ENCODE measurements at regions not wholly inside any gene's neighbourhood (a gene's known extent, or its start where the extent isn't known, plus 50 kb on each side); places are given as distances from the start of the nearest gene placed in this dataset.

- intact Hi-C loops (cut with micrococcal nuclease; ENCODE audit: unreplicated experiment): no loop called here
- H3K4me3 Mint-ChIP-seq (ENCODE audit: low read depth, unreplicated experiment): no peak overlapping the region
- H3K9me3 Mint-ChIP-seq (ENCODE audit: low read depth, unreplicated experiment): no peaks in the 10 kb centered on the region
- no peak for TF ChIP-seq CTCF (IDR thresholded peaks at IDR 0.05; ENCODE audit: unreplicated experiment)
- no peaks in the 10 kb centered on the region for H3K36me3 Mint-ChIP-seq (ENCODE audit: insufficient read depth, unreplicated experiment)
- BruUV-seq (replicated peaks): no TSS peak
- H3K27ac Mint-ChIP-seq (ENCODE audit: unreplicated experiment): no peak overlapping the region
- DNase-seq: no peak
- no peaks in the 10 kb centered on the region for H3K4me1 Mint-ChIP-seq (ENCODE audit: low read depth, unreplicated experiment)
- CTCF ChIA-PET: no interaction called here
- peaks cover 64% of the 10 kb centered on the region for H3K27me3 Mint-ChIP-seq (ENCODE audit: unreplicated experiment)
These were observed 78.5 kb upstream of the PCBD1 start for GRCh38 chr10:70966646-70967553.

DNA sequence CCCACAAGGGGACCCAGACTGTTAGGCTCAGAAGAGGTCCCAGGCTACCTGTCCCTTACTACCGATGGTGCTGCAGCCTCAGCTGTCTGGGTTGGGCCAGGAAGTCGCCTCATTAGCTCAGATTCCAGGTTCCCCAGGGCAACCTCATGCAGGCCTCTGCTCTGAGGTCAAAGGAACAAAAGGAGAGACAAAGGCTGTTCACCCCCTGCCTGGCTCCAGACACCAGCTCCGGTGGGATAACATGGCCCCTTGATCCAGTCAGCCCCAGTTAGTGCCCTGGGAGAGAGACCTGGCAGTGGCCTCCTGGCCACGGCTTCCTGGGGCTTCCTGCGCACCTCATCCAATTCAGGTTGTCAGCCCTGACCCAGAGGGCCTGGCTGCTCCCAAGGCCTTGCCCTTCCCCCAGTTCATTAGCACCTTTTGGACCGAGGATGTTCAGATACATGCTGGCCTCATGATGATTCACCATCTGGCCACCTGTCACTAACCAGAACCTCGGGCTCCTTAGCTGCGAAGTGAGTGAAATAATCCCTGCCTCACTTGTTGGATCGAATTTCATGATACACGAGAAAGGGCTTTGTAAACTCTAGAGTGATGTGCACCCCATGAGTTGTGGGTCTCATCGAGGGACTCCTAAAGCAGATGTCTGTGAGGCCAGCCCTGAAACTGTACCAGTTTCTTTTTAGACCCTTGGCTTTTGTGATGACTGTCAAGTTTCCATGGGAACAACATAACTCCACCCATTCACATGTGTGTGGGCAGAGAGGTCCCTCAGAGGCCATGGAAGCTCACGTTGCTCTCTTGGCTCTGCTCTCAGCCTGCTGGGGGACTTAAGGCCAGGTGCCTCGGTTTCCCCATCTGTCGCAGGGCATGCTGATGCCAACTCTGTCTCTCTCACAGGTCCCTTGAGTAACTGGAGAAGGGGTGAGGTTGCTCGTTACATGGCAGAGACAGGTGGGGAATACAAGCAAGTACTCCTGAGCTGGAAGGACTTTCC lies 79.5 kb upstream of the PCBD1 start:
- intact Hi-C loops (cut with micrococcal nuclease; ENCODE audit: unreplicated experiment): no loop called here
- Mint-ChIP-seq H3K27me3 (ENCODE audit: unreplicated experiment) (peaks cover 65% of the 10 kb centered on the region), H3K27ac (ENCODE audit: unreplicated experiment) (no peak overlapping the region), H3K9me3 (ENCODE audit: low read depth, unreplicated experiment) (no peaks in the 10 kb centered on the region), H3K4me1 (ENCODE audit: low read depth, unreplicated experiment) (no peaks in the 10 kb centered on the region), H3K36me3 (ENCODE audit: insufficient read depth, unreplicated experiment) (no peaks in the 10 kb centered on the region), H3K4me3 (ENCODE audit: low read depth, unreplicated experiment) (no peak overlapping the region)
- TF ChIP-seq CTCF (IDR thresholded peaks at IDR 0.05; ENCODE audit: unreplicated experiment): no peak
- DNase-seq: no peak
- no TSS peak for BruUV-seq (replicated peaks)
- CTCF ChIA-PET: no interaction called here

DNA sequence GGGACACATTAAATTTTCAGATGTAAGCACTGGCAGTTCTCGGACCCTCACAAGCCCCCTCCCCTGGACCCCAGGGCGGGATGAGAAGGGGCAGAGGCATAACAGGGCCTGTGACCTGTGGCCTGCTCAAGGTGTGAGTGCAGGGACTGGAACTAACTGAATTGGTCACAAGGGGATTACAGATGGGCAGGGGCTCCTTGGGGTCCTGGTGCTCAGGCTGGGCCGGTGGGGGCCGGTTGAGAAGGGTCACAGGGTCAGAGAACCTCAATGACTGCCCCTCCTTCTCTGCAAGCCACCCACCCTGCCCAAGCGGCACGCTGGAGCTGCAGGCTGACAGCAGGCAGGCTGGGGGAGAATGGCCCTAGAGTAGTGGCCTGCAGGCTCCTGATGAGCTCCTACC lies 80.8 kb upstream of the PCBD1 start:
- H3K36me3 Mint-ChIP-seq (ENCODE audit: insufficient read depth, unreplicated experiment): no peaks in the 10 kb centered on the region
- peaks cover 78% of the 10 kb centered on the region for H3K27me3 Mint-ChIP-seq (ENCODE audit: unreplicated experiment)
- no peak for DNase-seq
- no TSS peak for BruUV-seq (replicated peaks)
- H3K27ac Mint-ChIP-seq (ENCODE audit: unreplicated experiment): no peak overlapping the region
- CTCF ChIA-PET: no interaction called here
- no peak overlapping the region for H3K4me3 Mint-ChIP-seq (ENCODE audit: low read depth, unreplicated experiment)
- H3K4me1 Mint-ChIP-seq (ENCODE audit: low read depth, unreplicated experiment): no peaks in the 10 kb centered on the region
- intact Hi-C loops (cut with micrococcal nuclease; ENCODE audit: unreplicated experiment): no loop called here
- no peaks in the 10 kb centered on the region for H3K9me3 Mint-ChIP-seq (ENCODE audit: low read depth, unreplicated experiment)
- no peak for TF ChIP-seq CTCF (IDR thresholded peaks at IDR 0.05; ENCODE audit: unreplicated experiment)

GRCh38 chr10:70970830-70971229 lies 82.5 kb upstream of the PCBD1 start:
- no TSS peak for BruUV-seq (replicated peaks)
- no peak for DNase-seq
- CTCF ChIA-PET: no interaction called here
- H3K27ac Mint-ChIP-seq (ENCODE audit: unreplicated experiment): no peak overlapping the region
- H3K4me3 Mint-ChIP-seq (ENCODE audit: low read depth, unreplicated experiment): no peak overlapping the region
- H3K36me3 Mint-ChIP-seq (ENCODE audit: insufficient read depth, unreplicated experiment): no peaks in the 10 kb centered on the region
- no peaks in the 10 kb centered on the region for H3K9me3 Mint-ChIP-seq (ENCODE audit: low read depth, unreplicated experiment)
- no peak for TF ChIP-seq CTCF (IDR thresholded peaks at IDR 0.05; ENCODE audit: unreplicated experiment)
- H3K4me1 Mint-ChIP-seq (ENCODE audit: low read depth, unreplicated experiment): no peaks in the 10 kb centered on the region
- intact Hi-C loops (cut with micrococcal nuclease; ENCODE audit: unreplicated experiment): no loop called here
- H3K27me3 Mint-ChIP-seq (ENCODE audit: unreplicated experiment): peaks cover 82% of the 10 kb centered on the region

Data from Calu3 (cell line).